GM21825 (cell line): ENCODE measurements at regions not wholly inside any gene's neighbourhood (a gene's known extent, or its start where the extent isn't known, plus 50 kb on each side); places are given as distances from the start of the nearest gene placed in this dataset.

Experiments used
- ATAC-seq: cut with Tn5 transposase; IDR thresholded peaks from one replicate; pipeline ENCODE4 v1.9.1; 2021; ENCODE audit warnings: mild to moderate bottlenecking, moderate library complexity; ENCODE audit not compliant: unreplicated experiment

GRCh38 chr6:135789375-135790050 lies 62.0 kb upstream of the PDE7B start:
- no peak for ATAC-seq

- ATAC-seq: no peak
Measured at GRCh38 chr6:135791441-135791840, 60.1 kb upstream of the PDE7B start.

GRCh38 chr6:135796643-135797305 lies 54.7 kb upstream of the PDE7B start:
- ATAC-seq: no peak

GRCh38 chr6:135797361-135797760 lies 54.1 kb upstream of the PDE7B start:
- no peak for ATAC-seq

GRCh38 chr6:135798751-135799515 lies 52.6 kb upstream of the PDE7B start:
- ATAC-seq: no peak
